ENCODE measurements at regions not wholly inside any gene's neighbourhood (a gene's known extent, or its start where the extent isn't known, plus 50 kb on each side); places are given as distances from the start of the nearest gene placed in this dataset.

DNA sequence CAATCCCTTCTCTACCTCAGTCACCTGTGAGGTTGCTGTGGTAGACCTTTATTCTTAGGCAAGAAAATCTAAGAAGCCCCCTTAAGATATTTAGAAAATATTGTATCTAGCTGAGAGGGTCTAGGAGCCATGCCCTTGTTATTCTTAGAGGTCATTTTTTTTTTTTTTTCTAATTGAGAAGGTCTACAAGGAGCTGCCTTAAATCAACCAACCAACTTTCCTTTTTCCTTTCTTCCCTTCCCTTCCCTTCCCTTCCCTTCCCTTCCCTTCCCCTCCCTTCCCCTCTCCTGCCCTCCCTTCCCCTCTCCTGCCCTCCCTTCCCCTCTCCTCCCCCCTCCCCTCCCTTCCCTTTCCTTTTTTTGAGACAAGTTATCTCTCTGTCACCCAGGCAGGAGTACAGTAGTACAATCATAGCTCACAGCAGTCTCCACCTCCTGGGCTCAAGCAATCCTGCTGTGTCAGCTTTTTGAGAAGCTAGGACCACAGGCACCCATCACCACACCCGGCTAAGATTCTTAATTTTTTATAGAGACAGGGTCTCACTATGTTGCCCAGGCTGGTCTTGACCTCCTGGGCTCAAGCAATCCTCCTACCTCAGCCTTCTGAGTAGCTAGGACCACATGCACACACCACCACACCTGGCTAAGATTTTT is 668.4 kb upstream of the FBXO33 start:
- H3K27me3 ChIP-seq (ENCODE audit: control insufficient read depth, insufficient read depth, low read length): no peaks in the 10 kb centered on the region
- no peak overlapping the region for H3K4me3 ChIP-seq (ENCODE audit: low read depth, low read length)
- FAIRE-seq: no peak
- no peaks in the 10 kb centered on the region for H3K36me3 ChIP-seq (ENCODE audit: control insufficient read depth, insufficient read depth, low read length)
- TF ChIP-seq, protein P1, sequence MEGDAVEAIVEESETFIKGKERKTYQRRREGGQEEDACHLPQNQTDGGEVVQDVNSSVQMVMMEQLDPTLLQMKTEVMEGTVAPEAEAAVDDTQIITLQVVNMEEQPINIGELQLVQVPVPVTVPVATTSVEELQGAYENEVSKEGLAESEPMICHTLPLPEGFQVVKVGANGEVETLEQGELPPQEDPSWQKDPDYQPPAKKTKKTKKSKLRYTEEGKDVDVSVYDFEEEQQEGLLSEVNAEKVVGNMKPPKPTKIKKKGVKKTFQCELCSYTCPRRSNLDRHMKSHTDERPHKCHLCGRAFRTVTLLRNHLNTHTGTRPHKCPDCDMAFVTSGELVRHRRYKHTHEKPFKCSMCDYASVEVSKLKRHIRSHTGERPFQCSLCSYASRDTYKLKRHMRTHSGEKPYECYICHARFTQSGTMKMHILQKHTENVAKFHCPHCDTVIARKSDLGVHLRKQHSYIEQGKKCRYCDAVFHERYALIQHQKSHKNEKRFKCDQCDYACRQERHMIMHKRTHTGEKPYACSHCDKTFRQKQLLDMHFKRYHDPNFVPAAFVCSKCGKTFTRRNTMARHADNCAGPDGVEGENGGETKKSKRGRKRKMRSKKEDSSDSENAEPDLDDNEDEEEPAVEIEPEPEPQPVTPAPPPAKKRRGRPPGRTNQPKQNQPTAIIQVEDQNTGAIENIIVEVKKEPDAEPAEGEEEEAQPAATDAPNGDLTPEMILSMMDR (IDR thresholded peaks at IDR 0.05; ENCODE audit: insufficient read depth, low read length, severe bottlenecking): no peak
- no peak for DNase-seq (ENCODE audit: low read depth)

DNA sequence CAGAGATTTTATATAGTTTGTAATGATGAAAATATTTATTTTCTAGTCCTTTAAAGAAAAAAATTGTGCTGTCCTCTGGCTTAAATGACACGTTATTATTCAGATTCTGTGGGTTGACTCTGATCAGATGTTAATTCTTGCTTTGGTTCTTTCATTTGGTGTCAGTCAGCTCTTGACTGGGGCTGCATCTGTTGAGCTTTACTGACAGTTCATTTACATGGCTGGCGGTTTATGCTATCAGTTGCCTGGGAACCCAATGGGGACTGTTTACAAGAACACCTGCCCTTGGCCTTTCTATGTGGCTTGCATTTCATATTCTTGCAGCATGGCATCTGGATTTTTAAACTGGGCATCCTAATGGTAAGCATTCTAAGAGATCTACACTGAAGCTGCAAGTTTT is 667.1 kb upstream of the FBXO33 start:
- DNase-seq (ENCODE audit: low read depth) (no peak), FAIRE-seq (no peak)
- no peaks in the 10 kb centered on the region for H3K36me3 ChIP-seq (ENCODE audit: control insufficient read depth, insufficient read depth, low read length)
- no peak overlapping the region for H3K4me3 ChIP-seq (ENCODE audit: low read depth, low read length)
- TF ChIP-seq, protein P1 (IDR thresholded peaks at IDR 0.05; ENCODE audit: insufficient read depth, low read length, severe bottlenecking): no peak
- no peaks in the 10 kb centered on the region for H3K27me3 ChIP-seq (ENCODE audit: control insufficient read depth, insufficient read depth, low read length)

DNA sequence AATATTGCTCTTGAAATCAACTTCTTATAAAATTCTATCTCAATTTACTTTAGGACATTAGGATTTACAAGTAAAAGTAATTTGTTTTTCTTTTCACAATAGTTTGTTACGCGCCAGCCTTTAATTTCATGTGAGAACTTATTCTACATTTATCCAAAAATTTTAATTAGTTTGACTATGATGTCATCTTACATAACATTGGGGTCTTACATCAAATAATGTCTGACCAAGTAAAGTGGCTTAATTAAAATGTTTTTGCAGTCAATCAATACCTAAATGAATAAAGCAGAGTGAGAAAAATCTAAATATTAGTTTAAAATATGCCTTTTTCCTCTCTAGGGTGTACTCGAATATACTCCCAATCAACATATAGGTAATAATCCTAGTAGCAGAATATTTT is 666.2 kb upstream of the FBXO33 start:
- Histone ChIP-seq H3K27me3 (ENCODE audit: control insufficient read depth, insufficient read depth, low read length) (no peaks in the 10 kb centered on the region), H3K36me3 (ENCODE audit: control insufficient read depth, insufficient read depth, low read length) (no peaks in the 10 kb centered on the region), H3K4me3 (ENCODE audit: low read depth, low read length) (no peak overlapping the region)
- FAIRE-seq: no peak
- DNase-seq (ENCODE audit: low read depth): no peak
- TF ChIP-seq, protein P1 (IDR thresholded peaks at IDR 0.05; ENCODE audit: insufficient read depth, low read length, severe bottlenecking): no peak

DNA sequence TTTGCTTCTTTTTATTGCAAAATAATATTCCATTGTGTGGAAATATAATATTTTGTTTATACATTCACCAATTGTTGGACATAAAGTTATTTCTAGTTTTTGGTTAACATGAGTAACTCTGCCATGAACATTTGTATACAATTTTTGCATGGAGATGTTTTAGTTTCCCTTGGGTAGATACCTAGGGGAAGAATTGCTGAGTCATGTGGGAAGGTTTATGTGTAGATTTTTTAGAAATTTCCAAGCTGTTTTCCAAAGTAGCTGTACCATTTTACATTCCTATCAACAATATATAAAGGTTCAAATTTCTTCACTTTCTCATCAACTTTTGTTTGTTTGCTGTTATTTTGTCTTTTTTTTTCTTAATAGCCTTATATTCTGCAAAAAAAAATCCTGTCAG is 664.7 kb upstream of the FBXO33 start:
- no peak for DNase-seq (ENCODE audit: low read depth)

DNA sequence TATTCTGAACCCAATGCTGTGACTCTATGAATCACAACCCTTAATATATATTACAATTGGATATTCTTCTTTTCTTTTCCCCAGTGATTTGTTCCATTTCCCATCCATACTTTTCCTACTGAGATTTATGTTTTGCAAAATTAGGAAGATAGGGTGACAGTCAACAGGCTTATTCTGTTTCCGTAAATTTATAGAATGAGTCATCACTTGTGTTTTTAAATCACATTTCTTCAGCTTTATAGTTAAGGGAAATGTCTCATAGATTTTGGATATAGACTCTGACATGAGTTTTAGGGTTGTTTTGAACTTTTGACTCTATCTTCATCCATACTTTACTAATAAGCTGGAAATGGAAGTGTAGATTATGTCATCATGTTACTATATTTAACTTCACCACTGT is 661.6 kb upstream of the FBXO33 start:
- no peaks in the 10 kb centered on the region for H3K36me3 ChIP-seq (ENCODE audit: control insufficient read depth, insufficient read depth, low read length)
- TF ChIP-seq, protein P1 (IDR thresholded peaks at IDR 0.05; ENCODE audit: insufficient read depth, low read length, severe bottlenecking): no peak
- DNase-seq (ENCODE audit: low read depth): no peak
- no peak overlapping the region for H3K4me3 ChIP-seq (ENCODE audit: low read depth, low read length)
- no peak for FAIRE-seq
- H3K27me3 ChIP-seq (ENCODE audit: control insufficient read depth, insufficient read depth, low read length): no peaks in the 10 kb centered on the region

More for the DNA sequence above, 664.7 kb upstream of the FBXO33 start:
- no peaks in the 10 kb centered on the region for H3K27me3 ChIP-seq (ENCODE audit: control insufficient read depth, insufficient read depth, low read length)
- TF ChIP-seq, protein P1 (IDR thresholded peaks at IDR 0.05; ENCODE audit: insufficient read depth, low read length, severe bottlenecking): no peak
- H3K4me3 ChIP-seq (ENCODE audit: low read depth, low read length): no peak overlapping the region
- no peaks in the 10 kb centered on the region for H3K36me3 ChIP-seq (ENCODE audit: control insufficient read depth, insufficient read depth, low read length)
- no peak for FAIRE-seq

DNA sequence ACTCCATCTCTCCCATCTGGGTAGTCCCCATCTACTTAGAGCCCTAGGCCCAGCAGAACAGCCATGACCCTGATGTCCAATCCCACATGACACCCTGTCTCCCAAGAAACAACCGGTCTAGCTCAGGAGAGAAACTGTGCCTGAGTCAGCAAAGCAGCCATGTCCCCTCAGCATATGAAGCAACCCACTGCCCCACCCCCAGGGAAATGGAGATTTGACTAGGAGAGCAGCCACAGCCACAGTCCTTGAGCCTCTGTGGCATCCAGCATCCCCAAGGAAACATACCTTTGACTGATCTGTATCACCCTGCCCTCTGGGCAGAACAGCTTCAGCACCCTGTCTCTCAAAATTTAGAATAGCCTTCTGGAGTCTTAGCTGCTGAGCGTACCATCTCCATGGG is 641.9 kb upstream of the FBXO33 start:
- no peaks in the 10 kb centered on the region for H3K27me3 ChIP-seq (ENCODE audit: control insufficient read depth, insufficient read depth, low read length)
- TF ChIP-seq, protein P1 (IDR thresholded peaks at IDR 0.05; ENCODE audit: insufficient read depth, low read length, severe bottlenecking): no peak
- FAIRE-seq (no peak), DNase-seq (ENCODE audit: low read depth) (no peak)
- H3K36me3 ChIP-seq (ENCODE audit: control insufficient read depth, insufficient read depth, low read length): no peaks in the 10 kb centered on the region
- H3K4me3 ChIP-seq (ENCODE audit: low read depth, low read length): no peak overlapping the region

Measured in bronchial epithelial cell (primary cell).